HAP-1 (cell line): ENCODE measurements at regions not wholly inside any gene's neighbourhood (a gene's known extent, or its start where the extent isn't known, plus 50 kb on each side); places are given as distances from the start of the nearest gene placed in this dataset.
"Not testable (repeated sequence)": the region's sequence is repeated elsewhere in the genome, so short reads cannot be mapped to it uniquely, and the experiment has no call there.

Source experiments
- DNase-seq, 2 experiments: peaks; one replicate each; pipeline ENCODE4 v3.0.0-alpha.2; 2016 to 2020; ENCODE audit warnings: low spot score in 2 of 2
- H3K27me3 ChIP-seq: fragments of 250-450 bp; sonication (Bioruptor Pico); 2 replicates; pipeline ENCODE4 v1.5.1; 2020; ENCODE audit warnings: low read depth, mild to moderate bottlenecking, moderate library complexity
- H3K36me3 ChIP-seq: fragments of 250-450 bp; sonication (Bioruptor Pico); replicated peaks from 2 replicates; pipeline ENCODE4 v1.5.1; 2020; ENCODE audit warnings: mild to moderate bottlenecking
- H3K4me1 ChIP-seq: fragments of 250-450 bp; sonication (Bioruptor Pico); 2 replicates; pipeline ENCODE4 v1.5.1; 2020; ENCODE audit warnings: mild to moderate bottlenecking
- H3K4me3 ChIP-seq: fragments of 250-450 bp; sonication (Bioruptor Pico); 2 replicates; pipeline ENCODE4 v1.5.1; 2020; ENCODE audit warnings: mild to moderate bottlenecking, moderate library complexity
- H3K9me3 ChIP-seq: fragments of 250-450 bp; sonication (Bioruptor Pico); 2 replicates; pipeline ENCODE4 v1.5.1; 2020; ENCODE audit warnings: mild to moderate bottlenecking, moderate library complexity
- in situ Hi-C: fragments of 300-500 bp; cut with MboI; formaldehyde crosslinking; loops from 3 replicates; pipeline ENCODE4 v1.14.3; 2020; ENCODE audit warnings: low sequenced_read_pairs, inconsistent platforms, mixed read lengths

GRCh38 chr2:34815052-34815741 lies 1216.1 kb upstream of the FAM98A start:
- H3K36me3 ChIP-seq, result no peaks in the 10 kb centered on the region
- no peak overlapping the region for H3K4me3 ChIP-seq
- in situ Hi-C loops, result no loop called here
- DNase-seq, result no peak
- no peaks in the 10 kb centered on the region for H3K4me1 ChIP-seq
- no peaks in the 10 kb centered on the region for H3K9me3 ChIP-seq
- H3K27me3 ChIP-seq, result no peaks in the 10 kb centered on the region

GRCh38 chr2:34810456-34810855 lies 1211.4 kb upstream of the FAM98A start:
- Histone ChIP-seq H3K4me1 (no peaks in the 10 kb centered on the region), H3K36me3 (no peaks in the 10 kb centered on the region), H3K4me3 (no peak overlapping the region), H3K27me3 (no peaks in the 10 kb centered on the region), H3K9me3 (no peaks in the 10 kb centered on the region)
- DNase-seq, result no peak
- in situ Hi-C loops, result no loop called here

- in situ Hi-C loops, result no loop called here
- Histone ChIP-seq H3K4me3 (no peak overlapping the region), H3K27me3 (no peaks in the 10 kb centered on the region), H3K36me3 (no peaks in the 10 kb centered on the region), H3K9me3 (no peaks in the 10 kb centered on the region), H3K4me1 (no peaks in the 10 kb centered on the region)
- DNase-seq, result no peak
Measured at GRCh38 chr2:34808426-34808825, 1209.3 kb upstream of the FAM98A start.

- in situ Hi-C loops, result no loop called here
- no peak for DNase-seq
- no peaks in the 10 kb centered on the region for H3K27me3 ChIP-seq
- no peaks in the 10 kb centered on the region for H3K4me1 ChIP-seq
- no peaks in the 10 kb centered on the region for H3K9me3 ChIP-seq
- no peak overlapping the region for H3K4me3 ChIP-seq
- no peaks in the 10 kb centered on the region for H3K36me3 ChIP-seq
Measured at GRCh38 chr2:34806891-34807290, 1207.8 kb upstream of the FAM98A start.

GRCh38 chr2:34806396-34806795 lies 1207.3 kb upstream of the FAM98A start:
- no peaks in the 10 kb centered on the region for H3K27me3 ChIP-seq
- DNase-seq, result no peak
- H3K9me3 ChIP-seq, result no peaks in the 10 kb centered on the region
- in situ Hi-C loops, result no loop called here
- no peaks in the 10 kb centered on the region for H3K4me1 ChIP-seq
- H3K36me3 ChIP-seq, result no peaks in the 10 kb centered on the region
- no peak overlapping the region for H3K4me3 ChIP-seq

GRCh38 chr2:34799556-34799955 lies 1200.5 kb upstream of the FAM98A start:
- DNase-seq, result no peak
- Histone ChIP-seq H3K36me3 (no peaks in the 10 kb centered on the region), H3K4me3 (no peak overlapping the region), H3K27me3 (no peaks in the 10 kb centered on the region), H3K4me1 (no peaks in the 10 kb centered on the region), H3K9me3 (no peaks in the 10 kb centered on the region)
- in situ Hi-C loops, result no loop called here

- DNase-seq, H3K4me1 ChIP-seq, in situ Hi-C loops, H3K27me3 ChIP-seq, H3K4me3 ChIP-seq, H3K36me3 ChIP-seq, H3K9me3 ChIP-seq: not testable (repeated sequence)
Measured at GRCh38 chr2:34795586-34795985, 1196.5 kb upstream of the FAM98A start.

- DNase-seq, result no peak
- Histone ChIP-seq H3K36me3 (no peaks in the 10 kb centered on the region), H3K27me3 (no peaks in the 10 kb centered on the region), H3K9me3 (no peaks in the 10 kb centered on the region), H3K4me3 (no peak overlapping the region), H3K4me1 (no peaks in the 10 kb centered on the region)
- in situ Hi-C loops, result no loop called here
Measured at GRCh38 chr2:34789169-34789568, 1190.1 kb upstream of the FAM98A start.

GRCh38 chr2:34787341-34787740 lies 1188.2 kb upstream of the FAM98A start:
- H3K9me3 ChIP-seq, result no peaks in the 10 kb centered on the region
- H3K4me3 ChIP-seq, result no peak overlapping the region
- DNase-seq, result no peak
- in situ Hi-C loops, result no loop called here
- no peaks in the 10 kb centered on the region for H3K36me3 ChIP-seq
- H3K4me1 ChIP-seq, result no peaks in the 10 kb centered on the region
- no peaks in the 10 kb centered on the region for H3K27me3 ChIP-seq

GRCh38 chr2:34785206-34785785 lies 1186.2 kb upstream of the FAM98A start:
- H3K4me3 ChIP-seq, result no peak overlapping the region
- H3K9me3 ChIP-seq, result no peaks in the 10 kb centered on the region
- H3K36me3 ChIP-seq, result no peaks in the 10 kb centered on the region
- no peaks in the 10 kb centered on the region for H3K4me1 ChIP-seq
- in situ Hi-C loops, result no loop called here
- H3K27me3 ChIP-seq, result no peaks in the 10 kb centered on the region
- DNase-seq, result no peak

- H3K36me3 ChIP-seq, result no peaks in the 10 kb centered on the region
- no peaks in the 10 kb centered on the region for H3K27me3 ChIP-seq
- in situ Hi-C loops, result no loop called here
- no peak for DNase-seq
- no peaks in the 10 kb centered on the region for H3K4me1 ChIP-seq
- H3K9me3 ChIP-seq, result no peaks in the 10 kb centered on the region
- no peak overlapping the region for H3K4me3 ChIP-seq
Measured at GRCh38 chr2:34784701-34785100, 1185.6 kb upstream of the FAM98A start.

GRCh38 chr2:34750742-34751141 lies 1151.6 kb upstream of the FAM98A start:
- H3K4me1 ChIP-seq, H3K27me3 ChIP-seq, in situ Hi-C loops, H3K9me3 ChIP-seq, H3K4me3 ChIP-seq, DNase-seq, H3K36me3 ChIP-seq: not testable (repeated sequence)

- no peaks in the 10 kb centered on the region for H3K36me3 ChIP-seq
- in situ Hi-C loops, result no loop called here
- H3K27me3 ChIP-seq, result no peaks in the 10 kb centered on the region
- no peaks in the 10 kb centered on the region for H3K9me3 ChIP-seq
- H3K4me1 ChIP-seq, result no peaks in the 10 kb centered on the region
- no peak for DNase-seq
- no peak overlapping the region for H3K4me3 ChIP-seq
Measured at GRCh38 chr2:34747643-34748042, 1148.5 kb upstream of the FAM98A start.

GRCh38 chr2:34738691-34739090 lies 1139.6 kb upstream of the FAM98A start:
- H3K9me3 ChIP-seq, result no peaks in the 10 kb centered on the region
- no peaks in the 10 kb centered on the region for H3K4me1 ChIP-seq
- H3K4me3 ChIP-seq, result no peak overlapping the region
- in situ Hi-C loops, result no loop called here
- no peaks in the 10 kb centered on the region for H3K36me3 ChIP-seq
- DNase-seq, result peak in 1 of 2 experiments; percentile 7
- no peaks in the 10 kb centered on the region for H3K27me3 ChIP-seq

GRCh38 chr2:34737146-34737545 lies 1138.0 kb upstream of the FAM98A start:
- Histone ChIP-seq H3K27me3 (no peaks in the 10 kb centered on the region), H3K9me3 (no peaks in the 10 kb centered on the region), H3K36me3 (no peaks in the 10 kb centered on the region), H3K4me1 (no peaks in the 10 kb centered on the region), H3K4me3 (no peak overlapping the region)
- in situ Hi-C loops, result no loop called here
- DNase-seq, result no peak
